HFF-Myc (cell line): ENCODE measurements at regions not wholly inside any gene's neighbourhood (a gene's known extent, or its start where the extent isn't known, plus 50 kb on each side); places are given as distances from the start of the nearest gene placed in this dataset.

Source experiments
- DNase-seq: peaks from one replicate; pipeline ENCODE4 v3.0.0-alpha.2; 2011; ENCODE audit warnings: low read depth; ENCODE audit errors: extremely low read depth
- H3K4me3 ChIP-seq: replicated peaks from 2 replicates; pipeline ENCODE4 v1.5.1; 2011; ENCODE audit warnings: low read depth, mild to moderate bottlenecking, control low read depth, low read length
- TF ChIP-seq, protein P1 (sequence below): IDR thresholded peaks from 2 replicates; pipeline ENCODE4 v1.5.1; 2012; ENCODE audit warnings: mild to moderate bottlenecking, low read depth, low read length, control low read depth; ENCODE audit errors: missing control alignments

DNA sequence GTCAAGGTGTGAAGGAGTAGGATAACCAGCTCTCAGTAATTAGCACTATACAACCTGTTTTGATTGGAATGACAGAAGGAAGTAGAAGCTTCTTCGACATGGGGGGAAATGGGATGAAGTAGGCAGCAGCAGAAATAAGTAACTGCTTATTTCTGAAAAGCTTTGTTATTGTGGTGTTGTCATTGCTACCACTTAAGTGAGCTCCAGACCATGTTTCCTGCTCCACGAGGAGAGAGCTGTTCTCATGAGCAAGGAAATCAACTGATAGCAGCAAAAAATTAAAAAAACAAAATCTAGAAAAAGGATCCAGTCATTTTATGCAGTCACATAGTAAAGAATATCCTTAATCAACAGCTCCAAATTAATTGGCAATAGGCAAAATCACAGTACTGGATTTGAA is 106.1 kb upstream of the TLL1 start:
- no peak overlapping the region for H3K4me3 ChIP-seq
- TF ChIP-seq, protein P1, sequence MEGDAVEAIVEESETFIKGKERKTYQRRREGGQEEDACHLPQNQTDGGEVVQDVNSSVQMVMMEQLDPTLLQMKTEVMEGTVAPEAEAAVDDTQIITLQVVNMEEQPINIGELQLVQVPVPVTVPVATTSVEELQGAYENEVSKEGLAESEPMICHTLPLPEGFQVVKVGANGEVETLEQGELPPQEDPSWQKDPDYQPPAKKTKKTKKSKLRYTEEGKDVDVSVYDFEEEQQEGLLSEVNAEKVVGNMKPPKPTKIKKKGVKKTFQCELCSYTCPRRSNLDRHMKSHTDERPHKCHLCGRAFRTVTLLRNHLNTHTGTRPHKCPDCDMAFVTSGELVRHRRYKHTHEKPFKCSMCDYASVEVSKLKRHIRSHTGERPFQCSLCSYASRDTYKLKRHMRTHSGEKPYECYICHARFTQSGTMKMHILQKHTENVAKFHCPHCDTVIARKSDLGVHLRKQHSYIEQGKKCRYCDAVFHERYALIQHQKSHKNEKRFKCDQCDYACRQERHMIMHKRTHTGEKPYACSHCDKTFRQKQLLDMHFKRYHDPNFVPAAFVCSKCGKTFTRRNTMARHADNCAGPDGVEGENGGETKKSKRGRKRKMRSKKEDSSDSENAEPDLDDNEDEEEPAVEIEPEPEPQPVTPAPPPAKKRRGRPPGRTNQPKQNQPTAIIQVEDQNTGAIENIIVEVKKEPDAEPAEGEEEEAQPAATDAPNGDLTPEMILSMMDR = no peak
- DNase-seq = no peak

DNA sequence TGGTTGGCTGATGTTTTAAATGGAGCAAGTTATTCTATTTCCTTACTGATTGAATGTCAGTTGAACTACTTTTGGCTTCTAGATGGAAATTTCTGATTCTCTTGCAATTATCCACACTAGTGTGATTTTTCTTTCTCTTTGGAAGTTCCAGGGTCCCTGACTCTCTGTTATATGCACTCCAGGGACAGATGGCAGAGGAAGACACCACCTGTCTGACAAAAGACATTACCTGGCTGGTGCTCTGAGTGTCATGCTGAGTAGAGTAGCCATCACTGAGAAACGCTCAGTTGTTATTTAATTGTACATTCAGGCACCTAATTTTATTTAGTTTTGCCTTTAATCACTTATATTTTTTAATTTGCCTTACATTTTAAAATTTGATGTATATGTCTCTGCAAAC is 105.4 kb upstream of the TLL1 start:
- no peak overlapping the region for H3K4me3 ChIP-seq
- DNase-seq = no peak
- TF ChIP-seq, protein P1 = no peak

DNA sequence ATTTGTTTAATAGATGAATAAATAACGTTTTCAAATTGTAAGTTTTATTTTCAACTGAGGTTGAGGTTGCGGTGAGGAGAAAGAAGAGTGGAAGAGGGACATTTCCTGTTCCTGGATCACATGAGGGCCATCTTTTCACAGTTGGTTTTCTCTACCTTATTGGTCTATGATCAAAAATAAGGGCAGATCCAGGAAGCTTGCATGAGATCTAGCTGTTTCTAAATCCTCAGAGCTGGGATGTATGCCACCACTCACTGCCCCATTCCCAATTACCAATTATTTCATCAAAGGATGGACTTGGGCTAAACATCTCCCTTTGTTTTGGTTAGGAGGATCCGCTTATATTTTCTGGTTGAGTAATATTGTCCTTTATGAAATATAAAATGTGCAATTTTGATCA is 104.8 kb upstream of the TLL1 start:
- TF ChIP-seq, protein P1 = no peak
- H3K4me3 ChIP-seq = no peak overlapping the region
- no peak for DNase-seq

DNA sequence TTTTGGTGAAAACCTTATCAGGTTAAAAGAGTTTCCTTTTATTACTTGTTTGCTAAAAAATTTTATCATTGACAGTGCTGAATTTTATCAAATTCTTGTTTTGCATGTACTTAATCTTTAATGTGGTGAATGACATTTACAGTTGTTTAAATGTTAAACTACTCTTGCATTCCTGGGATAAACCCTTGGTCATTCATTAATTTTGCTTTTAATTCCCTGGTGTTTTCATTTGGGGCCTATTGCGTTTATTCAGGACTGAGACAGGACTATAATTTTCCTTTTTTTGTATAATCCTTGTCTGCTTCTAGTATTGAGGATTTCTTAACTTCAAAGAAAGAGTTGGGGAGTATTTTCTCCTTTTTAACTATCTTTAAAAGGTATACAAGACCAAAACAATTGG is 98.7 kb upstream of the TLL1 start:
- H3K4me3 ChIP-seq = no peak overlapping the region
- no peak for DNase-seq
- TF ChIP-seq, protein P1 = no peak

DNA sequence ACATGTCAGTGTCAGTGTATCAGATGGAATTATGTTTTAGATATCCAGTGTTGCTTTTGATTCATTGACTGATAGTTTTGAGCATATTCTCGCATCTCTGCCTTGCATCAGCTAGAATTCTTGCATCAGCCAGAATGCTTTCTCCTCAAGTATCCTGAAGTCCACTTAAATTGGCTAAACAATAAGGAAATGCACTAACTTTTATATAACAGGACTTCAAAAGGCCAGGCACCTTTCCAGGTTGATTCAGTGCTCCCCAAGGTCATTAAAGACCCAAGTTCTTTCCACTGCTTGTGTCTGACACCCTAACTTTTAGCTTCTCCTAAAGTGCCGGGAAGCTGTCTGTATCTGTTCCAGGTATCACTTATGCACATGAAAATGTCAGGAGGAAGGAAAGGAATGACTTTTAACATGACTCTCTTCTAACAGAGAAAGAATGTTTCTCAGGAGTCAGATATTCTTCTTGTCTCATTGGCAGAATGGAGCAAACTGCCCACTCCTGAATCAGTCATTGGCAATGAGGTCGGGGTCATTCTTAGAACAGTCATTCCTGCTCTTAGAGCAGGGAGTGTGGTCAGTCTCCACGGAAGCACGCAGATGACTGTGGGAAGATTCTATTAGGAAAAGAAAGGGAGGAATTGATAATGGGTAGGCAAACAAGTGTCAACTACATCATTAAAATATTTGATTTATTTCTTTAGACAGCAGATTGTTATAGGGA is 92.9 kb upstream of the TLL1 start:
- DNase-seq = no peak
- TF ChIP-seq, protein P1 = no peak
- H3K4me3 ChIP-seq = no peak overlapping the region

DNA sequence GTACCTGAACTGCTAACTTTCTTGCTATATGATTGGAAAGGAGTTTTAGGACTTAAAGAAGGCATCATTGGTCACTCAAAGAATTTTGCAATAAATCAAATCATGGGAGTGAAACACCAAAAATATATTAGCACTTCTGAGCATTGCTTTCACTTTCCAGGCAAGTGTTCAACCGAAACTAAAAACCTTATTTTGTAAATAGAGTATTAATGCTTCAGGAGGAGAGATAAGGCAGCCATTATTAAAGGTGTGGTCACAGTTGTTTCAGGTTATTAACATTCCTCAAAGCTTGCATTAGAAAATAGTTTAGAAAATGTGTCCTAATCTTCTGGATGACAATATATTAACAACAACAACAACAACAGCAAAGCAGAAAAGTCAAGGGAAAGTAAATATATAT is 92.3 kb upstream of the TLL1 start:
- no peak for DNase-seq
- TF ChIP-seq, protein P1 = no peak
- no peak overlapping the region for H3K4me3 ChIP-seq

DNA sequence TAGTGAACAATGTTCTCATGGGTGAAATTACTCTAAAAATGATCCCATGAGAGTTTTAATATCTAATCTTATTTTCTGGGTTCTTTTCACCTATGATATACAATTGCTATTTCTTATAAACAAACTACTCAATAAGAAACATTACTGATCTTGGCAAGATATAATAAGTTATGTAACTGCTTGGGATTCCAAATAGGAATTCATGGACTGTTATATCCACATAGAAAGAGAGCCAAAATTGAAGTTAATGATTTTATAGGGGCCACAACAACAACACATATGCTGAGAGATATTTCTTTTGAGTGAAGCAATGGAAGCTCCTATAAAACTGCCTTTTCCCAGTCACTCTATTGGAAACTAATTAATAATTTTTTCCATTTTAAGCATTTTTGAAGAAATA is 90.4 kb upstream of the TLL1 start:
- DNase-seq = no peak
- TF ChIP-seq, protein P1 = no peak
- H3K4me3 ChIP-seq = no peak overlapping the region
